HG02588 (cell line): ENCODE measurements at regions not wholly inside any gene's neighbourhood (a gene's known extent, or its start where the extent isn't known, plus 50 kb on each side); places are given as distances from the start of the nearest gene placed in this dataset.

Experiments used
- ATAC-seq: cut with Tn5 transposase; IDR thresholded peaks from one replicate; pipeline ENCODE4 v1.9.1; 2021; ENCODE audit warnings: mild to moderate bottlenecking, moderate library complexity; ENCODE audit not compliant: unreplicated experiment

GRCh38 chr7:114755856-114756255, 166.0 kb upstream of the MDFIC start:
- ATAC-seq = no peak

DNA sequence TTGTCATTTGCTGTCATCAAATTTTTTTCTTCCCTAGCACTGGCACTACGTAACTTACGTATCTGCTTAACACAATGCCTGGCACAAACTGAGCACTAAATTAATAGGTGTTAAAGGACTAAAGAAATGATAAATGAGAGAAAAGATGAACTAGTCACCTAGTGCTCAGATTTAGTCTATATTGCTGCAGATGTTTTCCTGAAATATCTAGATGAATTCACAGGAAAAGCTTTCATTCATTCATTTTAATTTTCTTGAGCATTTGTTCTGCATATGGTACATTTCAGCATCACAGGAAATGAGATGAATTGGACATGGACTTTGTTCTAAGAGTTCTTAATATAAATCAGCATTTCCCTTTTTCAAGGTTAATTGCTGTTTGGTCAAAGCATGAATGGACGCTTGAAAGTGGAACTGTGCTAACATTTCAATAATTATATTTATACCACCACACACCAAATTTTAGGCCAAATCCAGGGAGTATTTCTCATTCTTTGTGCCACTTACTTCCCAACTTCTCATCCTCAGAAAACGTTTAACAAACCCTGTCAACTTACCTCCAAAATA, 163.2 kb upstream of the MDFIC start:
- ATAC-seq = no peak

DNA sequence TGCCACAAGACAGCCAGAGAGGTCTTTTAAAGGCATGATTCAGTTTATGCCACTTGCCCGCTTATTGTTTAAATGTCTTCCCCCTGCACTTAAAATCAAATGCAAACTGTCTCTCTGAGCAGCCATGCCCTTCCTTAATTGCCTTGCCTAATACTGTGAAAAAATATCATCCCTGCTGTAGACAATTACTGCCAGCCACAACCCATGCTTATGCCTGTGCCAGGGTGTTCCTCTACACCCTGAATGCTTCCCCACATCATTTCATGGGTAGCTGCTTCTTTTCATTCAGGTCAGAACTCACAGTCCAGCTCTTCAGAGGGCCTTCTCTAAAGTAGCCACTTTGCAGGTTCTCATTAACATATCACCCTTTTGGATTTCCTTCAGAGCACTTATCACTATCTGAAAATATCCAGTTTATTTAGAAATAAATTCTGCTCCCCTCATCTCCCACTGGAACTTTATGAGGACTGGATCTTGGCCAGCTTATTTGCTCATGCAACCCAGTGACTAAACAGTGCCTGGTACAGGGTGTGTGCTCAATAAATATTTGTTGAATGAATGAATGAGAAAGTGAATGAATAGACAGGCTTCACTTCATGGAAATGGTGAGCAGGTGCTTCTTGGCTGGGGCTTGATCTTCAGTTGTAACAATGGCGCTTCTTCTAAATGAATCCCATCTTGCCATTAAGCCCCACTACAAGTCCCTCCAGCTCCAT, 162.4 kb upstream of the MDFIC start:
- ATAC-seq = no peak

- no peak for ATAC-seq
Observed at GRCh38 chr7:114760477-114760876, 161.4 kb upstream of the MDFIC start.

DNA sequence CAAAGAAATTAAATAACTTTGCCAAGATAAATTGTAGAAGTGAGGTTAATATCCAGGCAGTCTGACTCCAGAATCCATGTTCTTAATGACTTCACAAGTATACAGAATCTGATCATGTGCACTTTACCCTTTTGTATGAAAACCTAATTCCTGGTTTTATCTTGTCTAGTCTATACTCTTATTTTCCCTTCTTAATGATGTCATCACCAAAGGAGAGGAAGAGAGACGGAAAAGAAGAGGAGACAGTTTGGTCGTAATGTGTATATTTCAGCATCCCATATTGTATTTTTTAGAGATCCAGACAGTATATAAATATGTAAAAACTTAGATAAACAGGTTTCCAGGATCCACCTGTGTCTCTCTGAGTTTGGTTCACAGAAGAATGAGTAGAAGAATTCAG, 159.9 kb upstream of the MDFIC start:
- ATAC-seq = no peak

DNA sequence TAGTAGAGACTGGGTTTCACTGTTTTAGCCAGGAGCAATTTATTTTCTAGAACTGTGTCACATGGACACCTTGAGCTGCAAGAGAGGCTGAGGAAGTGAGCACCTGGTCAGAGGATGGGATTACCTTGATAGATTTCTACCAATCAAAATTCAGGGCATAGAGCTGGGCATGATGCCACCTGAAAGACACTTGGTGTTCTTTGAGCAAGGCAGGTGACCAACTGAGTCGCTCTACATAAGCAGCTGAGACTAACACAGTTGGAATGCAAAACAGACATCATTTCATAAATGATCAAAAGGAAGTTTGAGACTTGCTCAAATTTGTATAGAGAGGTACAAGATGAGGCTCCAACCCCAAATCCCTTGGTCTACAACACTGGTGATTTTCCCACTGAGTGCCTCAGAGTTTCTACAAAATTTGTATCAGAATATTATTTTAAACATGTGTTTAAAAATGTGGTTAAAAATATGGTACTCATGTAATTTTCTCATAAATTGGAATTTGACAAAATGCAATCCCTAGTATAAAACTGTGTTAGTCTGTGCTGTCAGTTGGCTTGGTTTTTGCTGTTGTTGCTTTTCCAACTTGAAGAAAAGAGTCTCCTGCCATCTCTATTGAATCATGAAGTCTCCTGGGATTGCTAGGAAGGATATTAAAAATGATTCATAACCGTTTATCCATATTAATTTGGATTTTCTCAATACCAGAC, 156.4 kb upstream of the MDFIC start:
- no peak for ATAC-seq

GRCh38 chr7:114766041-114766356, 155.9 kb upstream of the MDFIC start:
- no peak for ATAC-seq

- no peak for ATAC-seq
Observed at GRCh38 chr7:114777288-114777687, 144.6 kb upstream of the MDFIC start.

- ATAC-seq = no peak
Observed at GRCh38 chr7:114783508-114783907, 138.4 kb upstream of the MDFIC start.

DNA sequence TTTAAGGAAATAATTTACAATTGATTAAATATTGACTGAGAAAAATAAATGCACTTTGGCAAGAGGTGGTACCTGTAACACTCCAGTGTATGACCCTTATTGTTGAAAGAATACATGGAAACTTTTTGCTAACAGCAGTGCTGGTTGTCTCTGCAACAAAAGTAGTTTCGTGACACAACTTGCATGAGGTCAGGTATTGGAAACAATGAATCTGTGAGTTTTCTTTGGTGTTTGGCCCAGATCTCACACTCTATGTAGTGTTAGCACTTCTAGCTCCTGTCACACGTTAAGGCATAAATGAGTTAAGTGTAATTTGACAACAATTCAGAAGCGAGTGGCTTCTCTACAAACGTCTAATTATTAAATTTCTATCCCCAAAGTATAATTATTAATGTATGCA, 137.7 kb upstream of the MDFIC start:
- ATAC-seq = no peak

DNA sequence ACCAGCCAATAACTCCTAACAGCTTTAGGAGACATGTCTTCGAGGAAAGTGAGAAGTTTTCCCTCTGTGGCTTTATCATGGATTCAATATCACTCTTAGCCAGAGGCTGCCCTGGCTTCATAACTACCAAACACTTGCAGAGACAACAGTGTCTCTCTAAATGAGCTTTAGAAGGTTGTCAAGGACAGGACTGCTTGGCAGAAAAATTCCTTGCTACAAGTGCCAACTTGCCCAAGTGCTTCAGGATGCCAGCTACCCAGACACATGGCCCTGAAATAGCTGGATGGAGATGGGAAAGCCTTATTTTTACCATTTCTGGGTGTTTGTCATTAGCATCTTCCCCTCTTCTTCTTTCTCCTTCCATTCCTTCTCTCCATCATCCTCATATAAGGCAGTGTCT, 137.1 kb upstream of the MDFIC start:
- ATAC-seq = no peak

DNA sequence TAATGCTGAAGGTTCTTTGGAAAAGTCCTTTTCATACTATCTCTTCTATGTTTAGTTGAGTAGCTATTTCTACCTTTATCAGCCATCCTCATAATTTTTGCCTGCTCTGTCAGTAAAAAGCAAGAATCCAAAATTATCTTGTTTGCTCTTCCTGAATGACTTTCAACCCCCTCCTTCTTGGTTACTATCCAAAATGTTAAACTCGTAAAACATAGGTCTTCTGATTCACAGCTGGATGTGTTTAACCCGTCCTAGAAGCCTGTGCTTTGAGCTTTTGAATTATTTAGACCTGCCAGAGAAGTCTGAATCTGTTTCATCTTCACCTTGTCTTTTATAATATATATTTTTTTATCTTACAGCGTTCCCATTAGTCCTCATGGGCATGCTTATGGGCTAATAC, 136.4 kb upstream of the MDFIC start:
- no peak for ATAC-seq

DNA sequence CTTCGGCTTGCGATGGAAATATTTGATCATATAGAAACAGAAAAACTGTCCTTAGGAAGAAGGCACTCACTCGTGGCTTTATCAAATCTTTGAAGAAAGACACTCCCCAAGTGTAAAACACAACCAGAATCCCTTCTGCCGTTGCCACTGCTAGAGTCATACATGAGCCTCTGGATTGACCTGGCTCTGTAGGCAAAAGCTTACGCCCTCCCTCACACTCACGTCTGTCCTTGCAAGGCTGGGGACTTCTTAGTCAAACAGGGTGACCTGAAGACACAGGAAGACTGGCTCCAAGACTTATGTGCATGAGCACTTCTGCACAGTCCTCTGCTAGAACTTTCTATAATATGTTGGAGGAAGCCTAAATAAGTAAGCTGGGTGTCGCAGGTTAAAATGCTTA, 135.4 kb upstream of the MDFIC start:
- ATAC-seq = no peak

DNA sequence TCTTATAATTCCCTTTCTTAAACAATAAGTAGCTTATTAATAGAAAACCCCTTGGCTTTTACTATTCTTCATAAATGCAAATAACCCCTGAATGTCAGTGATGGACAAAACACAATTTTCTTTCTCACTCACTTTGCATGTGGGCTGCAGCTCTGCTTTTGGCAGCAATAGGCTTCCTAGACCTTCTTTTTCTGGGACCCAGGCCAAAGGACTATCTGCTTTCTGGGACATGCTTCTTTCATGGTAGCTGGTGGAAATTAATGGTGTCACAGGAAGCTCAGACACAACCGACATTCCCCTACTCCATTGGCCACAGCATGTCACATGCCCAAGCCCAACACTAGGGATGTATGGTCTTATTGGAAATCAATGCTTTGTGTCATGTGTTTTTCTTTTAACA, 134.3 kb upstream of the MDFIC start:
- no peak for ATAC-seq

- no peak for ATAC-seq
Observed at GRCh38 chr7:114788706-114789105, 133.2 kb upstream of the MDFIC start.

DNA sequence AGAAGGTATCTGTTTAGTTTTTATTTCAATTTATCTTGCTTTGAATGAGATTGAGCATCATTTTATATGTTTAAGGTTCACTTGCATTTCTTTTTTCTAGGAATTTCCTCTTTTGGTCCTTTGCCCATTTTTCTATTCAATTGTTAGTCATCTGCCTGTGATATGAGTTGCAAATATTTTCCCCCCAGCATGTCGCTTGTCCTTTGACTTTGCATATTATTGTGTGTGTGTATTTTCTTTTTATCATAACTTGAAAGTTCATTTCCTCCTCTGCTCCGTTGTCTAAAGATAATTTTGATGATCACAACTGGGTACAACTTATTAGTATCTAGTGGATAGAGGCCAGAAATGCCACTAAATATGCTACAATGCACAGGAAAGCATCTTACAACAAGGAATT, 132.7 kb upstream of the MDFIC start:
- ATAC-seq = no peak

- no peak for ATAC-seq
Observed at GRCh38 chr7:114789871-114790311, 132.0 kb upstream of the MDFIC start.

- ATAC-seq = no peak
Observed at GRCh38 chr7:114790521-114790920, 131.4 kb upstream of the MDFIC start.

DNA sequence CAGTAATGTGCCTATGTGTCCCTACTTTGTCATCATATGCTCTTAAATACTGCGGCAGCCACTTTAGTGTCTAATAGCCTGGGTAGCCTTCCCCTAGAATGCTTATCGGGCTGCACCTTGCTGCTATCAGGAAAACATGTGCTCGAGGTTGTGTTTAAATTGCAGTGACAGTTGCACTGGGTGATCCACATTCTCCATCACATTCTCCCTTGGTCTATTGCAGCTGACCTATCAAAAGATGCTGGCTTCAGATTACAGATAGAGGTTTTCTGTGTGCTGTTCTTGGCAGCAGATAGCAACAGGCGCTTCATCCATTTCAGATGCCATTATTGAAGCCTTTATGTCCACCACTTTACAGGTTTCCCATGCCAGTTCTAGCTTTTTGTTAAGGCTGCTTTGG, 130.1 kb upstream of the MDFIC start:
- ATAC-seq = no peak

- ATAC-seq = no peak
Observed at GRCh38 chr7:114793155-114793845, 128.6 kb upstream of the MDFIC start.

GRCh38 chr7:114795475-114795874, 126.4 kb upstream of the MDFIC start:
- ATAC-seq = no peak

DNA sequence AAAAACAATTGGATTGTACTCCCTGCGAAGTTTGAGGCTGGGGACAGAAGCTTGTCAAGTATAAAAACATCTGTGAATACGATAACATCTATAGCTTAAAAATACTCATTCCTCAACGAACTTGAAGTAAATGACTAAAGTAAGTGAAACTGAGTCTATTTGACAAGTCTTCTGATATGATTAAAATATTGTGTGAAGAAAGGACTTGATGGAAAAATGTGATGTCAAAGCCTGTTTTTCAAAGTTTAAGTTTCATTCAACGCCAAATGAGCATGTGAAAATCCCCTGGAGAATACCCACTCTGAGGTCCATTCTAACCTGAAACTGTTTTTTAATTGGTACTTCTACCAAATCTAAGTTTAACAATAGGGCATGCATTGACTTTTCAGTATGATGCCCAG, 122.3 kb upstream of the MDFIC start:
- no peak for ATAC-seq
